ENCODE measurements at regions not wholly inside any gene's neighbourhood (a gene's known extent, or its start where the extent isn't known, plus 50 kb on each side); places are given as distances from the start of the nearest gene placed in this dataset.

GRCh38 chr13:100854006-100854405 is 179.4 kb upstream of the TMTC4 start:
- TF ChIP-seq GATA2 (IDR thresholded peaks at IDR 0.05; ENCODE audit: low read depth, low read length), result no peak
- TF ChIP-seq GATA3 (IDR thresholded peaks at IDR 0.05; ENCODE audit: low read depth, low read length), result no peak
